A673 (cell line): ENCODE measurements at regions not wholly inside any gene's neighbourhood (a gene's known extent, or its start where the extent isn't known, plus 50 kb on each side); places are given as distances from the start of the nearest gene placed in this dataset.

ENCODE experiments used
- EZH2 ChIP-seq: fragments of 200-600 bp; sonication (generic); IDR thresholded peaks from 2 replicates; pipeline ENCODE4 v1.6.1; 2017; ENCODE audit warnings: borderline replicate concordance, low read depth, mild to moderate bottlenecking, mixed read lengths, antibody characterized with exemption, low read length; ENCODE audit not compliant: poor library complexity, severe bottlenecking
- TF ChIP-seq, protein P1 (sequence below): fragments of 300-800, 200-600 bp; sonication (generic); conservative IDR thresholded peaks from 2 replicates; pipeline ENCODE4 v1.5.1; 2017; ENCODE audit warnings: low read depth, mild to moderate bottlenecking, antibody characterized with exemption, low read length, moderate library complexity, mixed read lengths

GRCh38 chr6:156348849-156349248, 428.3 kb upstream of the ARID1B start:
- TF ChIP-seq, protein P1, sequence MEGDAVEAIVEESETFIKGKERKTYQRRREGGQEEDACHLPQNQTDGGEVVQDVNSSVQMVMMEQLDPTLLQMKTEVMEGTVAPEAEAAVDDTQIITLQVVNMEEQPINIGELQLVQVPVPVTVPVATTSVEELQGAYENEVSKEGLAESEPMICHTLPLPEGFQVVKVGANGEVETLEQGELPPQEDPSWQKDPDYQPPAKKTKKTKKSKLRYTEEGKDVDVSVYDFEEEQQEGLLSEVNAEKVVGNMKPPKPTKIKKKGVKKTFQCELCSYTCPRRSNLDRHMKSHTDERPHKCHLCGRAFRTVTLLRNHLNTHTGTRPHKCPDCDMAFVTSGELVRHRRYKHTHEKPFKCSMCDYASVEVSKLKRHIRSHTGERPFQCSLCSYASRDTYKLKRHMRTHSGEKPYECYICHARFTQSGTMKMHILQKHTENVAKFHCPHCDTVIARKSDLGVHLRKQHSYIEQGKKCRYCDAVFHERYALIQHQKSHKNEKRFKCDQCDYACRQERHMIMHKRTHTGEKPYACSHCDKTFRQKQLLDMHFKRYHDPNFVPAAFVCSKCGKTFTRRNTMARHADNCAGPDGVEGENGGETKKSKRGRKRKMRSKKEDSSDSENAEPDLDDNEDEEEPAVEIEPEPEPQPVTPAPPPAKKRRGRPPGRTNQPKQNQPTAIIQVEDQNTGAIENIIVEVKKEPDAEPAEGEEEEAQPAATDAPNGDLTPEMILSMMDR = no peak
- TF ChIP-seq EZH2 = no peak
